ENCODE measurements at regions not wholly inside any gene's neighbourhood (a gene's known extent, or its start where the extent isn't known, plus 50 kb on each side); places are given as distances from the start of the nearest gene placed in this dataset.

- H3K4me1 ChIP-seq = no peaks in the 10 kb centered on the region
- H3K9me3 ChIP-seq = no peaks in the 10 kb centered on the region
- FAIRE-seq (no peak), ATAC-seq (no peak), DNase-seq (no peak)
- intact Hi-C loops (cut with DNase I) = no loop called here
- H3K36me3 ChIP-seq = no peaks in the 10 kb centered on the region
- no peak overlapping the region for H3K4me3 ChIP-seq
- H3K27me3 ChIP-seq = no peaks in the 10 kb centered on the region
- TF ChIP-seq CTCF (IDR thresholded peaks at IDR 0.05) = no peak
- WGBS, 2 donors = 89 to 100% methylated on average over 1 of the region's 1 CpG
- H3K27ac ChIP-seq = no peak overlapping the region
Measured at GRCh38 chr20:7817286-7817685, 123.0 kb downstream of the HAO1 start.

GRCh38 chr20:7818477-7818876 lies 121.8 kb downstream of the HAO1 start:
- no peak overlapping the region for H3K27ac ChIP-seq
- no peaks in the 10 kb centered on the region for H3K27me3 ChIP-seq
- FAIRE-seq (no peak), ATAC-seq (no peak), DNase-seq (no peak)
- H3K4me1 ChIP-seq = no peaks in the 10 kb centered on the region
- H3K9me3 ChIP-seq = no peaks in the 10 kb centered on the region
- no peak for TF ChIP-seq CTCF (IDR thresholded peaks at IDR 0.05)
- intact Hi-C loops (cut with DNase I) = no loop called here
- WGBS, 2 donors = 58 to 69% methylated on average over 1 of the region's 1 CpG
- no peak overlapping the region for H3K4me3 ChIP-seq
- H3K36me3 ChIP-seq = no peaks in the 10 kb centered on the region

GRCh38 chr20:7820897-7821296 lies 119.4 kb downstream of the HAO1 start:
- H3K27ac ChIP-seq = no peak overlapping the region
- no peaks in the 10 kb centered on the region for H3K36me3 ChIP-seq
- WGBS, 2 donors = 60 to 74% methylated on average over 4 of the region's 4 CpGs
- FAIRE-seq (no peak), ATAC-seq (no peak), DNase-seq (no peak)
- no peaks in the 10 kb centered on the region for H3K4me1 ChIP-seq
- intact Hi-C loops (cut with DNase I) = no loop called here
- H3K27me3 ChIP-seq = no peaks in the 10 kb centered on the region
- no peaks in the 10 kb centered on the region for H3K9me3 ChIP-seq
- H3K4me3 ChIP-seq = no peak overlapping the region
- no peak for TF ChIP-seq CTCF (IDR thresholded peaks at IDR 0.05)

- DNase-seq = no peak
- no peak for TF ChIP-seq CTCF (IDR thresholded peaks at IDR 0.05)
- no peaks in the 10 kb centered on the region for H3K9me3 ChIP-seq
Measured at GRCh38 chr20:7822772-7823171, 117.5 kb downstream of the HAO1 start.

GRCh38 chr20:7828437-7828836 lies 111.8 kb downstream of the HAO1 start:
- no peak for TF ChIP-seq CTCF (IDR thresholded peaks at IDR 0.05)
- no peaks in the 10 kb centered on the region for H3K9me3 ChIP-seq
- H3K27me3 ChIP-seq = no peaks in the 10 kb centered on the region
- no peak overlapping the region for H3K4me3 ChIP-seq
- intact Hi-C loops (cut with DNase I) = no loop called here
- no peak overlapping the region for H3K27ac ChIP-seq
- 75 to 87% methylated on average over 2 of the region's 2 CpGs for WGBS, 2 donors
- no peaks in the 10 kb centered on the region for H3K4me1 ChIP-seq
- DNase-seq = no peak
- no peak for ATAC-seq
- FAIRE-seq = no peak
- H3K36me3 ChIP-seq = no peaks in the 10 kb centered on the region

More at GRCh38 chr20:7822772-7823171, 117.5 kb downstream of the HAO1 start:
- 90 to 93% methylated on average over 2 of the region's 2 CpGs for WGBS, 2 donors
- no peak overlapping the region for H3K4me3 ChIP-seq
- H3K27ac ChIP-seq = no peak overlapping the region
- intact Hi-C loops (cut with DNase I) = no loop called here
- no peak for FAIRE-seq
- no peak for ATAC-seq
- H3K27me3 ChIP-seq = no peaks in the 10 kb centered on the region
- no peaks in the 10 kb centered on the region for H3K4me1 ChIP-seq
- no peaks in the 10 kb centered on the region for H3K36me3 ChIP-seq
